DND-41 (cell line): ENCODE measurements at regions not wholly inside any gene's neighbourhood (a gene's known extent, or its start where the extent isn't known, plus 50 kb on each side); places are given as distances from the start of the nearest gene placed in this dataset.

Experiments
- ATAC-seq: fragments of 200-7000 bp; cut with Tn5 transposase; 3 replicates; pipeline ENCODE4 v1.9.1; 2021; ENCODE audit warnings: low read depth; ENCODE audit not compliant: insufficient read depth
- DNase-seq: peaks from one replicate; pipeline ENCODE4 v3.0.0-alpha.2; 2020
- H2AFZ ChIP-seq: 2 replicates; pipeline ENCODE4 v1.6.0; 2012; ENCODE audit warnings: low read depth, low read length
- H3K27ac ChIP-seq: 2 replicates; pipeline ENCODE4 v1.5.1; 2012; ENCODE audit warnings: low read length, inconsistent platforms
- H3K27me3 ChIP-seq: fragments of 200-600 bp; sonication (generic); 2 replicates; pipeline ENCODE4 v1.6.0; 2012; ENCODE audit warnings: low read length, mild to moderate bottlenecking, inconsistent platforms; ENCODE audit not compliant: insufficient read depth, poor library complexity
- H3K36me3 ChIP-seq: 2 replicates; pipeline ENCODE4 v1.5.1; 2012; ENCODE audit warnings: low read length, inconsistent platforms; ENCODE audit not compliant: insufficient read depth
- H3K4me1 ChIP-seq: 2 replicates; pipeline ENCODE4 v1.5.1; 2012; ENCODE audit warnings: mild to moderate bottlenecking, low read length; ENCODE audit not compliant: insufficient read depth
- H3K4me2 ChIP-seq: 2 replicates; pipeline ENCODE4 v1.6.0; 2012; ENCODE audit warnings: mild to moderate bottlenecking, moderate library complexity, low read length, inconsistent platforms; ENCODE audit not compliant: insufficient read depth
- H3K4me3 ChIP-seq, 2 experiments: fragments of 200-600 bp in 1 of 2; shearing (Covaris generic) in 1 of 2; 2 replicates each; pipeline ENCODE4 v1.5.1; 2012 to 2016; ENCODE audit warnings: inconsistent platforms in 2 of 2, low read length in 2 of 2, mild to moderate bottlenecking in 2 of 2, low read depth in 1 of 2, moderate library complexity in 1 of 2
- H3K79me2 ChIP-seq: 2 replicates; pipeline ENCODE4 v1.6.0; 2012; ENCODE audit warnings: low read length, inconsistent platforms; ENCODE audit not compliant: insufficient read depth
- H3K9ac ChIP-seq: 2 replicates; pipeline ENCODE4 v1.6.0; 2012; ENCODE audit warnings: low read depth, mild to moderate bottlenecking, inconsistent platforms, low read length, moderate library complexity
- H3K9me3 ChIP-seq: 2 replicates; pipeline ENCODE4 v1.5.1; 2012; ENCODE audit warnings: low read length, moderate library complexity, mild to moderate bottlenecking, inconsistent platforms; ENCODE audit not compliant: insufficient read depth, severe bottlenecking
- H4K20me1 ChIP-seq: 2 replicates; pipeline ENCODE4 v1.6.0; 2012; ENCODE audit warnings: low read length; ENCODE audit not compliant: insufficient read depth
- EZH2 ChIP-seq: IDR thresholded peaks from 3 replicates; pipeline ENCODE4 v1.6.1; 2012; ENCODE audit warnings: borderline replicate concordance, low read depth, mild to moderate bottlenecking, moderate library complexity, low read length, inconsistent platforms; ENCODE audit not compliant: severe bottlenecking
- TF ChIP-seq, protein P1 (sequence below): IDR thresholded peaks from 2 replicates; pipeline ENCODE4 v1.5.1; 2012; ENCODE audit warnings: borderline replicate concordance, low read length, moderate library complexity, mild to moderate bottlenecking; ENCODE audit not compliant: poor library complexity, severe bottlenecking; ENCODE audit errors: extremely low read depth

DNA sequence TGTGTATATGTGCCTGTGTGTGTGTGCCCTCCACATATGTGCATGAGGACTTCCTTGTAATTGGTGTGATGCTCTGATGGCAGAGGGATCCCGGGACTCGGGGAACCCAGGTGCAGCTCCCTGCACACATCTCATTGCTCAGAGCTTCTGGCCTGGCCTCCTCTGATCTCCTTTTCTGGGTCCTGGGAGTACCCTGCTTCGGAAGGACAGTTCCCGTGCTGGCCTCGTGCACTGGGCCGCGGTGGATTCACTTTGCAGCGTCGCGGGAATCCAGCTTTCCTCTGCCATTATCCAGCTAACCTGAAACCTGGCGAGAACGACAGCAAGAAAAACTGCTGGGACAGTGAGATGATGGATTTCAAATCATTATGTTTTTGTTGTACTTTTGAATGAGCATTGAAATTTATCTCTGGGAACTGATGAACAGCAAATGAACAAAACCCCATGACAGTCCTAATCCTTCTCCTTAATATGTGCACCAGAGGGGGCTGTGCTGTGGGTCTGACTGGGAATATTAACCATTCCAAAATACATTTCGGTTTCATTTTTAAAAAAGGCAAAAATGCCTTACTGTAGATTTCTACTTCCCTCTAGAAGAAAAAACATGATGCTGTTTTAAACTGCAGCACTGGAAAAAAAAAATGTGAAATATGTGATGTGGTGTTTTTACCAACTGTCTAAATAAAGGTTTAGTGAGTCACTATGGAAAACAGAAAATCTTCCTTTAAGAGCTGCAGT lies 78.2 kb downstream of the PTGR3 start:
- H3K27me3 ChIP-seq: no peaks in the 10 kb centered on the region
- no peak overlapping the region for H2AFZ ChIP-seq
- H3K4me2 ChIP-seq: no peak overlapping the region
- DNase-seq: no peak
- ATAC-seq: no peak
- no peaks in the 10 kb centered on the region for H3K36me3 ChIP-seq
- H3K9ac ChIP-seq: no peak overlapping the region
- TF ChIP-seq, protein P1, sequence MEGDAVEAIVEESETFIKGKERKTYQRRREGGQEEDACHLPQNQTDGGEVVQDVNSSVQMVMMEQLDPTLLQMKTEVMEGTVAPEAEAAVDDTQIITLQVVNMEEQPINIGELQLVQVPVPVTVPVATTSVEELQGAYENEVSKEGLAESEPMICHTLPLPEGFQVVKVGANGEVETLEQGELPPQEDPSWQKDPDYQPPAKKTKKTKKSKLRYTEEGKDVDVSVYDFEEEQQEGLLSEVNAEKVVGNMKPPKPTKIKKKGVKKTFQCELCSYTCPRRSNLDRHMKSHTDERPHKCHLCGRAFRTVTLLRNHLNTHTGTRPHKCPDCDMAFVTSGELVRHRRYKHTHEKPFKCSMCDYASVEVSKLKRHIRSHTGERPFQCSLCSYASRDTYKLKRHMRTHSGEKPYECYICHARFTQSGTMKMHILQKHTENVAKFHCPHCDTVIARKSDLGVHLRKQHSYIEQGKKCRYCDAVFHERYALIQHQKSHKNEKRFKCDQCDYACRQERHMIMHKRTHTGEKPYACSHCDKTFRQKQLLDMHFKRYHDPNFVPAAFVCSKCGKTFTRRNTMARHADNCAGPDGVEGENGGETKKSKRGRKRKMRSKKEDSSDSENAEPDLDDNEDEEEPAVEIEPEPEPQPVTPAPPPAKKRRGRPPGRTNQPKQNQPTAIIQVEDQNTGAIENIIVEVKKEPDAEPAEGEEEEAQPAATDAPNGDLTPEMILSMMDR: peak; percentile 4
- TF ChIP-seq EZH2: no peak
- H3K27ac ChIP-seq: no peak overlapping the region
- no peaks in the 10 kb centered on the region for H3K79me2 ChIP-seq
- no peaks in the 10 kb centered on the region for H3K4me1 ChIP-seq
- no peaks in the 10 kb centered on the region for H4K20me1 ChIP-seq
- no peak overlapping the region for H3K4me3 ChIP-seq
- no peaks in the 10 kb centered on the region for H3K9me3 ChIP-seq

DNA sequence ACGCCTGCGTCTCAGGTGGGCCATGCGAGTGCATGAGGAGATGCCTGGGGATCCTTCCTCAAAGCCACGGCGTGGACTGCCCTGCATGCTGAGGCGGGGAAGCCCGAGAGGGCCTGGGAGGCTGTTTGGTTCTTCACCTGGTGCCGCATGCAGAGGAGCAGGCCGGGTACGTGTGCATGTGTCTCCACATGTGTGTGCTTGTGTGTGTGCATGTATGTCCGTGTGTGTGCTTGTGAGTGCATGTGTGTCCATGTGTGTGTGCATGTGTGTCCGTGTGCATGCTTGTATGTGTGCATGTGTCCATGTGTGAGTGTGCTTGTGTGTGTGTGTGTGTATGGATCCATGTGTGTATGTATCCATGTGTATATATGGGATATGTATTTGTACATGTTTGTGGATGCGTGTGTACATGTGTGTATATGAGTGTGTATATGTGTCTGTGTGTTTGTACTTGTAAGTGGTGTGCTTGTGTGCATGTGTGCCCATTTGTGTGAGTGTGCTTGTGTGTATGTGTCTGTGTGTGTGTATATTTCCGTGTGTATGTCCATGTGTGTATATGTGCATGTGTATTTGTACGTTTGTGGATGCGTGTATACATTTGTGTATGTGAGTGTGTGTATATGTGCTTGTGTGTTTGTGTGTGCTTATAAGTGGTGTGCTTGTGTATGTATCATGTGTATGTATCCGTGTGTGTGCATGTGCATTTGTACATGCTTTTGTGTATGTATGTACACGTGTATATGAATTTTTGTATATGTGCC lies 79.0 kb downstream of the PTGR3 start:
- Histone ChIP-seq H3K27ac (no peak overlapping the region), H3K9me3 (no peaks in the 10 kb centered on the region), H3K27me3 (no peaks in the 10 kb centered on the region), H3K9ac (no peak overlapping the region), H2AFZ (no peak overlapping the region), H3K36me3 (no peaks in the 10 kb centered on the region), H3K4me1 (no peaks in the 10 kb centered on the region), H3K79me2 (no peaks in the 10 kb centered on the region), H3K4me3 (no peak overlapping the region), H4K20me1 (no peaks in the 10 kb centered on the region), H3K4me2 (no peak overlapping the region)
- ATAC-seq (no peak), DNase-seq (no peak)
- no peak for TF ChIP-seq EZH2

DNA sequence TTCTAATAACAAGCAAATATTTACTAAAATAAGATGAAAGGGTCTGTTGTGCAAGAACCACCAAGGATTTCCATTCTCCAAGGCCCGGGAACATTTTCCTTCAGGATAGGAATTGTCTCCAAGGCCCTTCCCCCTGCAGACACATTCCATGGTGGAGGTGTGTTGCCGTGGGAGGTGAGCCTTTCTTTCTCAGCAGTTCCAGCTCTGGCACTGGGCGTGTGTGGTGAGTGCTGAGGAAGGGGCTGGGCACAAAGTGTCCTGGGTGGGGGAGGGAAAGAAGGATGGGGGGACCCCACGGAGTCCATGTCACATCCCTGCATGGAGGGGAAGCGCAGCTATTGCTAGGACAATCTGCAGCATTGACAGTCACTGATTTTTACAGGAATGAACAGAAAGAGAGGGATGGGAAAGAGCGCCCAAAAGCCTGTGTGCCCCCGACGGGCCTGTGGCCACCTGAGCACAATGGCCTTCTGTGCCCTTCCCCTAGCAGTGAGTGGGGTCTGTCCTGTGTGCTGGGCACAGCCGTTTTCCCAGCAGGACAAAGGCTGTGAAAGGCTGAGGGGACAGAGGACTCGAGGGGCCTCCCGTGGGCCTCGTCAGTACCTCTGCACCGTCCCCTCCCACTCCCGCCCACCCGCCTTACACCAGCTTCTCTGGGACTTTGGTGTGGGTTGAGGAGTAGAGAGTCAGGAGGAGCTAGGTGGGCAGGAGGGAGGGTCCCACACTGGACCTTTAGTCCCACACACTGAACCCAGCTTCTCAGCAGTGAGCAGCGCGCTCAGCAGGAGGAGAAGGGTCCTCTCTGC lies 79.8 kb downstream of the PTGR3 start:
- no peak overlapping the region for H3K4me3 ChIP-seq
- no peaks in the 10 kb centered on the region for H4K20me1 ChIP-seq
- no peaks in the 10 kb centered on the region for H3K36me3 ChIP-seq
- H2AFZ ChIP-seq: no peak overlapping the region
- H3K27me3 ChIP-seq: no peaks in the 10 kb centered on the region
- no peak overlapping the region for H3K27ac ChIP-seq
- H3K4me1 ChIP-seq: no peaks in the 10 kb centered on the region
- ATAC-seq: no peak
- H3K9ac ChIP-seq: no peak overlapping the region
- H3K4me2 ChIP-seq: no peak overlapping the region
- no peaks in the 10 kb centered on the region for H3K79me2 ChIP-seq
- H3K9me3 ChIP-seq: no peaks in the 10 kb centered on the region
- DNase-seq: no peak
- TF ChIP-seq, protein P1: no peak
- TF ChIP-seq EZH2: no peak
